ENCODE measurements at regions not wholly inside any gene's neighbourhood (a gene's known extent, or its start where the extent isn't known, plus 50 kb on each side); places are given as distances from the start of the nearest gene placed in this dataset.
A peak's percentile ranks its signal among the peaks of the same experiment; 100 is the strongest.
"Not testable (repeated sequence)": the region's sequence is repeated elsewhere in the genome, so short reads cannot be mapped to it uniquely, and the experiment has no call there.

DNA sequence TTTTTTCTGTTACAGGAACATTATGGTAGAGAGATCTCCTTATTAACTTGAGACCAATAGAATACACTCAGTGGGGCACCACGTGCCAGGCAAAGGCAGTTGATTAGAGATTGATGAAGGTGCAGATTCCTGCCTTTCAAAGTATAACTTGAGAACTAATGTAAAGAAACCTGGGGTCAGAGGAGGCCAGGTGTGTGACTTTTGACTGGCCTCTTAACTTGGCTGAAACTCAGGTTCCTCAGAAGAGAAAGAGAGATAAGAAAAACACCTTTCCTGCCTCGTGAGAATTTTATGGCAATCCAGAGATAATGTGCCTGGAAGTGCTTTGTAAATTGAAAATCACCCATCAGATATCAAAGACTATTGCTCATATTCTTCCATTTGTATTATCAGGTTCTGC lies 110.7 kb upstream of the GZMB start:
- DNase-seq = no peak

- no peak for DNase-seq
These were observed 107.9 kb upstream of the GZMB start for GRCh38 chr14:24741871-24742270.

DNA sequence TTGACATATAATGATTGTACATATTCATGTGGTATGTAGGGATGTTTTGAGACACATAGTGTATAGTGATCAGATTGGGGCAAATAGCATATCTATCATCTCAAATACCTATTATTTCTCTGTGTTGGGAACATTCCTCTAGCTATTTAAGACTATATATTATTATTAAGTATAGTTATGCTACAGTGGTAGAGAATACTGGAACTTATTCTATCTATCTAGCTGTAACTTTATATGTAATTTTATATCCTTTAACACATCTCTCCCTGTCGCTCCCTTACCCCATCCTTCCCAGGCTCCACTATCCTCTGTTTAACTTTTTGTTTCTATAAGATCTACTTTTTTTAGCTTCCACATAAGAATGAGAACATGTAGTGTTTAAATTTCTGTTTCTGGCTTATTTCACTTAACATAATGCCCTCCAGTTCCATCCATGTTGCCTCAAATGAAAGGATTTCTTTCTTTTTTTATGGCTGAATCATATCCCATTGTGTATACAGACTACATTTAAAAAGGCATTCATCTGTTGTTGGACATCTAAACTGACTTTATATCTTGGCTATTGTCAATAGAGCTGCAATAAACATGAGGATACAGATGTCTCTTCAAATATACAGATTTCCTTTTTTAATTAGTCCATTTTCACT lies 102.1 kb upstream of the GZMB start:
- no peak for DNase-seq

DNA sequence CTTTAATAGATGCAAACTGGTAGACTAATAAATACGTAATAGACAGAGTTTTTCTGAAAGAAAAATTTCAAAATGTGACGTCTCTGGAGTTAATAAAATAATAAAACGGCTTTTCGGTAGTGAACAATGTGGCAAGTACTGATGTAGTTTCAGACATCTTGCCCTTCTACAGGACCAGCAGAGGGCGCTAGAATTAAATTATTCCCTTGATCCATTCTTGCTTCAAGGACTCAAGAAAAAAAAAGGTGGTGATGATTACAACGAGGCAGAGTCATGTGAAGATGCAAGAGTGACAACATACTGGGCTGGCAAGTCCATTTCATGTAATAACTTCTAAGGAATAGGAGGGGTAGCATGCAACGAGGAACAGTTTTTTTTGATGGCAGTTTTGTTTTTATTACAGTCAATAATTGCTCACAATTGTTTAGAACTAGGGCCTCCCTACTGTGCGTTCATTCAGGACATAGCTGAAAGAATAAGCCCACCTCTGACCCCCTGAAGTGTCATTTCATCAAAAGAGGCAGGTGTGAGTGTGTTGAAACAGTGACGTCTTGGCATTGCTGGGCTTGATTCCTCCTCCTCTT lies 101.0 kb upstream of the GZMB start:
- peak; percentile 26 for DNase-seq

GRCh38 chr14:24726480-24726879 lies 92.5 kb upstream of the GZMB start:
- no peak for DNase-seq

GRCh38 chr14:24725311-24725710 lies 91.3 kb upstream of the GZMB start:
- no peak for DNase-seq

GRCh38 chr14:24721775-24722174 lies 87.8 kb upstream of the GZMB start:
- DNase-seq = no peak

DNA sequence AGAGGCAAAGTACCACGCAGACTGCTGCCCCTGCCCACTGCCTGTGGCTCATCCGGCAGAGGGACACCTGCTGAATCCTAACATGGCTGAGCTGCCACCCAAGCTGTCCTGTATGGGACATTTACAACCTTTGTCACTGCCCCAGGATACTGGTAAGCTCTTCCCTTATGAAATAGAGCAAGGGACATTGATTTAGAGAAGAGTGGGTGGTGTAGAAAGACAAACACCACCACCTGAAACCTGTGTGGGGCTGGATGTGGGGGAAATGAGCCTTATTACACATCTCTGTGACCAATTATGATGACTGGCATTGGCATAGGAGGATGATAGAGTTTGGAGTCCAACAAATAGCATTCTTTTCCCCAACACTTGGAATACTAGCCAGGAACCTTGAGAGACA lies 81.2 kb upstream of the GZMB start:
- DNase-seq = no peak

GRCh38 chr14:24713404-24713803 lies 79.4 kb upstream of the GZMB start:
- no peak for DNase-seq

DNA sequence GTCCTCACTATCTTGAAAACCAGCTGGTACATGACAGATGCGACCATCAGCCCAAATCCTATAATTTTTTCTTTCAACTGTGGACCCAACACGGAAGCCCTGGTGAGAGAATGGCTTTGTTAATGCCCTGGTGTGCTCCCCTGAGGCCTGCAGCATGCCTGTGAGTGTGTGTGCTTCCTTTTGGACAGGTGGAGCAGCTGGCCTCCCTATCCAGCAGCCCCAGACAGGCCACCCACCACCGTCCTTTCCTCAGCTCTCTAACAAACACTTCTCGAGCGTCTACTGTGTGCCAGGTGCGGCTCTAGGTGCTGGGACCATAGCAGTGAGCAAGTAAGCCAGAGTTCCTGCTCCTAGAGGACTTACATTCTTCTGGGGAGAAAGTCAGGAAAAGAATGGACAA lies 78.9 kb upstream of the GZMB start:
- DNase-seq = no peak

DNA sequence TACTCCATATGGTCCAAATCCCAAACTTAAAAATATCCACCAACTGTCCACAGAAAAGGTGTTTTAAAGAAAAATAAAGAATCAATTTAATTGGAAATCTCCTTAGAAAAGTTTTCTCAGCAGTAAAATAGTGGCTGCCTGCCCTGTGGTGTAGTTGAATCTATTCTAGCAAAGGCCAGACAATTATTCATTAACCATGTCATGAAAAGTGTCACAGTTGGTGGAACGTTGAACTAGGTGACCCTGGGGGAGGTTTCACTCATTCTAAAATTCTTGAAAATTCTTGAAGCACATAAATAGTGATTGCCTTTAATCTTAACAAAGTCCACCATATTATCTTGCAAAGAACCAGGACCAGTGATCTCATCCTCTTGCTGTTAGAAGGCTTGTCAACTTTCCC lies 78.4 kb upstream of the GZMB start:
- DNase-seq = no peak

DNA sequence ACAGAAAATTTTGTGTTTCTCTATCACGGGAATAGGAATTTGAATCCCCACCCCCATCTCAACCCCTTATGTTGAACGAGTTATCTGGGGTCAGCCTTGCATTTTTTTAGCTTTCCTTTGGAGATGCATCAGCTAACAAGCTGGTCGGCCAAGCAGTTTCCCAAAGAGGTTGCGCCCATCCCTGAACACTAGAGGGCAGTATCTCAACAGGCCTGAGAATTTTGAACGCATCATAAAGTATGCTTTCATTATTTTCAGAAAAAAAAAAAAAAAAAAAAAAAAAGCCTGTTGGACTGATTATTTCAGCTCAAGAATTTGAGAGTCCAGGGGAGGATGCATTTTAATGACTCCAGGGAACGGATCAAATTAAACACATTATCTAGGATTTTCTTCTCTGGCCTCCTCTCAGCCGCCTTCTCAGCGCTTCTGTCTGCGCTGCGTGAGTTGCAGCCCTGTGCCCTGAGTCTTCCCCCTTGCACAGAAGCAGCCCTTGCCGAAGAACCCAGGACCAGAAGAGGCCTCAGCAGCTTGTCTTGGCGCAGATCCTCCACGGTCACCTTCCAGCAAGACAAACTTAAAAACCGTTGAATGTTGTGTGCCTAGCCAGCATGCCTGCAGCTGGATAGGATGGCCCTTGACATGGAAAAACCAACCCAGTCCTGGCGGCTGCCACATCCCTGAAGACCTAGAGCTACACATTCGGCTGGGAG lies 76.6 kb upstream of the GZMB start:
- DNase-seq = peak; percentile 29

GRCh38 chr14:24708684-24709083 lies 74.7 kb upstream of the GZMB start:
- no peak for DNase-seq

- no peak for DNase-seq
These were observed 72.4 kb upstream of the GZMB start for GRCh38 chr14:24706351-24706750.

DNA sequence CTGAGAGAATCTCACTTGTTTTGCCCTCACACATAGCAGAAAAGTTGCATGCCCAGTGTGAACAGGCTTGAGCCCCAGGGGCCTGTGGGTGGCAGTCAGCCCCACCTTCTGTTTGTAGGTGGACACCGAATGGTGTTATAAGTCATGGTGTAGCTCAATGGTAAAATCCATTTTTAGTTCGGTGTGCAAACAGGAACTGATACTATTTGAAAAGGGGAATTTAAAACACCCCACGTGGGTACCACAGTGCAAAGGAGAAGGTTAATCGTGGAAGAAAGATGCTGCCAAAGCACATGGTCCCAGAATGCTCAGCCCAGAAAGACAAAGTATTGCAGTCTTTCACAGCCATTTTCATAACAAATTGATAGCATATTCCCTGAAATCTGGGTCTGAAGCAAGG lies 71.8 kb upstream of the GZMB start:
- DNase-seq = no peak

GRCh38 chr14:24701062-24701461 lies 67.1 kb upstream of the GZMB start:
- no peak for DNase-seq

GRCh38 chr14:24700511-24700910 lies 66.5 kb upstream of the GZMB start:
- no peak for DNase-seq

DNA sequence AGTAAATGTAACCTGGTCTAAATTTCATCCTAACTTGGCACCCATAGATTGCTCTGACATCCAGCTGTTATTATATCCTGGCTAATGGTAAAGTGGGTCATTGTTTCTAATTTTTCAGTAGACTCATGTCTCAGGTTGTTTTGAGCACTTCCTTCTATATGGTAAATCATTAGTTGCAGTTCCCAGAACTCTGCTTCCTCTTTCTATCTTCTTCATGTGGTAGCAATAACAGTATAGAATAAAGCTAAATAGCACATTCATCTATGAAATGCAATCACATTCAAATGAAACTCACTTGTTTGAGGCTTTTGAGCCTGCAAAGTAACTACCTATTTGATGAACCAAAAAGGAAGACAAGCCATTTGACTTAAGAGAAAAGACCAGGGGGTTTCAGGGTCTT lies 65.1 kb upstream of the GZMB start:
- DNase-seq = peak; percentile 40

DNA sequence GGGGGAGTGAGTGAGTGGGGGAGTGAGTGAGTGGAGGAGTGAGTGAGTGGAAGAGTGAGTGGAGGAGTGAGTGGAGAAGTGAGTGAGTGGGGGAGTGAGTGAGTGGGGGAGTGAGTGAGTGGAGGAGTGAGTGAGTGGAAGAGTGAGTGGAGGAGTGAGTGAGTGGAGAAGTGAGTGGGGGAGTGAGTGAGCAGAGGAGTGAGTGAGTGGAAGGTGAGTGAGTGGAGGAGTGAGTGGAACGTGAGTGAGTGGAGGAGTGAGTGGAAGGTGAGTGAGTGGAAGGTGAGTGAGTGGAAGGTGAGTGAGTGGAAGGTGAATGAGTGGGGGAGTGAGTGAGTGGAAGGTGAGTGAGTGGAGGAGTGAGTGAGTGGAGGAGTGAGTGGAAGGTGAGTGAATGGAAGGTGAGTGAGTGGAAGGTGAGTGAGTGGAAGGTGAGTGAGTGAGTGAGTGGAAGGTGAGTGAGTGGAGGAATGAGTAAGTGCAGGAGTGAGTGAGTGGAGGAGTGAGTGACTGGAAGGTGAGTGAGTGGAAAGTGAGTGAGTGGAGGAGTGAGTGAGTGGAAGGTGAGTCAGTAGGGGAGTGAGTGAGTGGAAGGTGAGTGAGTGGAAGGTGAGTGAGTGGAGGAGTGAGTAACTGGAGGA lies 62.4 kb upstream of the GZMB start:
- DNase-seq = not testable (repeated sequence)

DNA sequence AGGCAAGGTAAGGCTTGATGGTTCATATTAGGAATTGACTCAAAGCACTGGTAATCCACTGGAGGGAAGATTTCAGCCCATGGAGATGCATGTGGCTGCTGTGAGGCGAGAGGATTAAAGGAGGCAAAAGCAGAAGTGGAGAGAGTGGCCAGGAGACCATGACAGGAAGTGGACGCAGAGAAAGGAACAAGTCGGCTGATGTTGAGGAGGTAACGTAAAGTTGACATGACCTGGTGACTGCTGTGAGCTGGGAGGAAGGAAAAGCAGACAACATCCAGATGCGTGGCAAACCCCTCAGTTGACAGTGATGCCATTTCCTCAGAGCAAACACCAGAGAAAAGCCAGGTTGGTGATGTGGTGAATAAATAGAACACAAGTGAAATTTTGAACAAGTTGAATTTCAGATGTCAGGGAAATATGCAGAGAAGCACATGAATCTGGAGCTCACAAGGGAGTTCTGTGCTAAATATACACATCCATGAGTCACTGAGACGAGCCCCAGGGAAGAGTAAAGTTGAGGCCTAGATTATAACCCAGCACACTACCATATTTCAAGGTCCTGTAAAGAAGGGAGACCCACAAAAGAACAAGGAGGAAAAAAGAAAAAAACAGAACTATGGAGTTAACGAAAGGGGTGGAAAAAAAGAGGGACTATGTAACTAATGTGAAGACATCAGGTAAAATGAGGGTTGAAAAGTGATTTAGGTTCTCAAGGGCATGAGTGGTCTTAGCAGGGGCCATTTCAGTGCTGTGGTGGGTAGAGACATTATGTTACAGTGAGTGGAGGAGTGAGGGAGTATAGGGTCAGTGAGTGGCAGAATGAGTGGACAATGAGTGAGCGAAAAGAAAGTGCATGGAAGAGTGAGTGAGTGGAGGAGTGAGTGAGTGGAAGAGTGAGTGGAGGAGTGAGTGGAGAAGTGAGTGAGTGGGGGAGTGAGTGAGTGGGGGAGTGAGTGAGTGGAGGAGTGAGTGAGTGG lies 61.6 kb upstream of the GZMB start:
- peak; percentile 62 for DNase-seq

GRCh38 chr14:24694680-24695079 lies 60.7 kb upstream of the GZMB start:
- no peak for DNase-seq

- no peak for DNase-seq
These were observed 60.0 kb upstream of the GZMB start for GRCh38 chr14:24693983-24694382.

GRCh38 chr14:24693353-24693737 lies 59.4 kb upstream of the GZMB start:
- no peak for DNase-seq

All from KG1 (cell line).